ENCODE measurements at regions not wholly inside any gene's neighbourhood (a gene's known extent, or its start where the extent isn't known, plus 50 kb on each side); places are given as distances from the start of the nearest gene placed in this dataset.

DNA sequence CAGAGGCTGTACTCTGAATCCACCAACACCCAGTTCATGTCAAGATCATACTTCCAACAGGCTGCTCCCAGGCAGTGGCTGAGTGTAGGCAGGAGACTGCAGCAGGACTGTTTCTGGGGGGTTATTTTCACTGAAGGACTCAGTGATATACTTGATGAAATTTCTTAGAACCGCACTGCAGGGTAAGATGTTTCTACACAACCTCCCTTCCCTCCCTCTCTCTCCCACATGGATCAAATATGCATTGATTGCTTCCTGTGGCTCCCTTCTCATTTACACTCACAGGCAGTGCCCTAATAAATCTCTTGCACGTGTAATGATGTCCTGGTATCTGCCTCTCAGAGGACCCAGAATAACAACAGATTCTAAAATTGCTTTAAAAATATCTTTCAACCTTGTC, 251.3 kb upstream of the CCDC179 start:
- H3K36me3 Mint-ChIP-seq (ENCODE audit: low read depth): peaks cover under 1% of the 10 kb centered on the region
- peak overlapping the region; percentile 7 to 88 (median 31) for H3K27ac Mint-ChIP-seq
- H3K4me1 Mint-ChIP-seq: no peaks in the 10 kb centered on the region
- peaks cover 2% of the 10 kb centered on the region for H3K9me3 Mint-ChIP-seq
- TF ChIP-seq, protein P1, sequence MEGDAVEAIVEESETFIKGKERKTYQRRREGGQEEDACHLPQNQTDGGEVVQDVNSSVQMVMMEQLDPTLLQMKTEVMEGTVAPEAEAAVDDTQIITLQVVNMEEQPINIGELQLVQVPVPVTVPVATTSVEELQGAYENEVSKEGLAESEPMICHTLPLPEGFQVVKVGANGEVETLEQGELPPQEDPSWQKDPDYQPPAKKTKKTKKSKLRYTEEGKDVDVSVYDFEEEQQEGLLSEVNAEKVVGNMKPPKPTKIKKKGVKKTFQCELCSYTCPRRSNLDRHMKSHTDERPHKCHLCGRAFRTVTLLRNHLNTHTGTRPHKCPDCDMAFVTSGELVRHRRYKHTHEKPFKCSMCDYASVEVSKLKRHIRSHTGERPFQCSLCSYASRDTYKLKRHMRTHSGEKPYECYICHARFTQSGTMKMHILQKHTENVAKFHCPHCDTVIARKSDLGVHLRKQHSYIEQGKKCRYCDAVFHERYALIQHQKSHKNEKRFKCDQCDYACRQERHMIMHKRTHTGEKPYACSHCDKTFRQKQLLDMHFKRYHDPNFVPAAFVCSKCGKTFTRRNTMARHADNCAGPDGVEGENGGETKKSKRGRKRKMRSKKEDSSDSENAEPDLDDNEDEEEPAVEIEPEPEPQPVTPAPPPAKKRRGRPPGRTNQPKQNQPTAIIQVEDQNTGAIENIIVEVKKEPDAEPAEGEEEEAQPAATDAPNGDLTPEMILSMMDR (IDR thresholded peaks at IDR 0.05; ENCODE audit: unreplicated experiment in 3 of 3): no peak
- H3K27me3 Mint-ChIP-seq (ENCODE audit: low read depth): no peaks in the 10 kb centered on the region
- no peak overlapping the region for H3K4me3 Mint-ChIP-seq

- Mint-ChIP-seq H3K27me3 (ENCODE audit: low read depth) (peaks cover 3% of the 10 kb centered on the region), H3K36me3 (ENCODE audit: low read depth) (peaks cover 5% of the 10 kb centered on the region), H3K4me1 (no peaks in the 10 kb centered on the region), H3K4me3 (no peak overlapping the region), H3K9me3 (peaks cover 8% of the 10 kb centered on the region), H3K27ac (peak overlapping the region; percentile 31 to 88 (median 57))
- TF ChIP-seq, protein P1 (IDR thresholded peaks at IDR 0.05; ENCODE audit: unreplicated experiment in 3 of 3): no peak
Observed at GRCh38 chr11:23112390-23112789, 252.1 kb upstream of the CCDC179 start.

GRCh38 chr11:23112987-23113886, 253.0 kb upstream of the CCDC179 start:
- TF ChIP-seq, protein P1 (IDR thresholded peaks at IDR 0.05; ENCODE audit: unreplicated experiment in 3 of 3): peak; percentile 68 to 83 (median 77)
- Mint-ChIP-seq H3K4me3 (no peak overlapping the region), H3K4me1 (no peaks in the 10 kb centered on the region), H3K27me3 (ENCODE audit: low read depth) (peaks cover 3% of the 10 kb centered on the region), H3K36me3 (ENCODE audit: low read depth) (peaks cover 5% of the 10 kb centered on the region), H3K27ac (peak overlapping the region; percentile 31 to 88 (median 57)), H3K9me3 (peaks cover 13% of the 10 kb centered on the region)

DNA sequence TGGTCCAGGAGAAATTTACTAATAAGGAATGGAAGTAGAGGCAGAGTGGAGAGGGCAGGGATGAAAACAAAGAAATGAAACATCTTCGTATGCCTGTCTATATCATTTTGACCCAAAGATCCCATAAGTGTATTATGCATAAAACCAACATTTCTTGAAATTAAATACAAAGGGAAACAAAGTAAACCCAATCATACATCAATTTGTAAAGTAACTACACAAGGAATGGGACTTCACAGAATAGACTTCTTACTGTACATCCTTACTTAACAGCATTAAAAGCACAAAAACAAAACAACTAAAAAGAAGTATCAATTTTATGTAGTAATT, 253.6 kb upstream of the CCDC179 start:
- no peaks in the 10 kb centered on the region for H3K4me1 Mint-ChIP-seq

GRCh38 chr11:23123753-23124152, 263.5 kb upstream of the CCDC179 start:
- H3K4me1 Mint-ChIP-seq: no peaks in the 10 kb centered on the region
- no peaks in the 10 kb centered on the region for H3K36me3 Mint-ChIP-seq (ENCODE audit: low read depth)

More for the DNA sequence above, 253.6 kb upstream of the CCDC179 start:
- no peak overlapping the region for H3K4me3 Mint-ChIP-seq
- H3K27ac Mint-ChIP-seq: peak overlapping the region; percentile 31 to 53 (median 38)
- H3K27me3 Mint-ChIP-seq (ENCODE audit: low read depth): peaks cover 3% of the 10 kb centered on the region
- TF ChIP-seq, protein P1 (IDR thresholded peaks at IDR 0.05; ENCODE audit: unreplicated experiment in 3 of 3): no peak
- H3K36me3 Mint-ChIP-seq (ENCODE audit: low read depth): peaks cover 5% of the 10 kb centered on the region
- peaks cover 13% of the 10 kb centered on the region for H3K9me3 Mint-ChIP-seq

More at GRCh38 chr11:23123753-23124152, 263.5 kb upstream of the CCDC179 start:
- H3K27me3 Mint-ChIP-seq (ENCODE audit: low read depth): no peaks in the 10 kb centered on the region
- TF ChIP-seq, protein P1 (IDR thresholded peaks at IDR 0.05; ENCODE audit: unreplicated experiment in 3 of 3): no peak
- H3K9me3 Mint-ChIP-seq: no peaks in the 10 kb centered on the region
- H3K4me3 Mint-ChIP-seq: no peak overlapping the region
- peak overlapping the region in 2 of 3 experiments; percentile 42 to 73 for H3K27ac Mint-ChIP-seq
